KMS-11 (cell line): ENCODE measurements at regions not wholly inside any gene's neighbourhood (a gene's known extent, or its start where the extent isn't known, plus 50 kb on each side); places are given as distances from the start of the nearest gene placed in this dataset.
"Not testable (repeated sequence)": the region's sequence is repeated elsewhere in the genome, so short reads cannot be mapped to it uniquely, and the experiment has no call there.

Experiments used
- H2AFZ ChIP-seq: fragments of 200-600 bp; sonication (generic); 2 replicates; pipeline ENCODE4 v1.6.1; 2016; ENCODE audit warnings: antibody characterized with exemption, mixed run types, low read depth
- H3K27ac ChIP-seq: fragments of 200-600 bp; sonication (generic); 2 replicates; pipeline ENCODE4 v1.6.1; 2016; ENCODE audit warnings: mild to moderate bottlenecking, mixed run types
- H3K27me3 ChIP-seq: fragments of 200-600 bp; sonication (generic); 2 replicates; pipeline ENCODE4 v1.6.1; 2017; ENCODE audit warnings: mild to moderate bottlenecking, low read depth, mixed run types, moderate library complexity; ENCODE audit not compliant: insufficient read depth
- H3K36me3 ChIP-seq: fragments of 200-600 bp; sonication (generic); 2 replicates; pipeline ENCODE4 v1.6.1; 2017; ENCODE audit warnings: mild to moderate bottlenecking, mixed run types; ENCODE audit not compliant: insufficient read depth
- H3K4me1 ChIP-seq: fragments of 200-600 bp; sonication (generic); 2 replicates; pipeline ENCODE4 v1.6.1; 2016; ENCODE audit warnings: mild to moderate bottlenecking, low read depth, mixed run types; ENCODE audit not compliant: poor library complexity, severe bottlenecking
- H3K4me2 ChIP-seq: fragments of 200-600 bp; sonication (generic); 2 replicates; pipeline ENCODE4 v1.7.0; 2016; ENCODE audit warnings: mild to moderate bottlenecking, mixed run types
- H3K4me3 ChIP-seq: fragments of 200-600 bp; sonication (generic); IDR thresholded peaks from 2 replicates; pipeline ENCODE4 v1.6.1; 2017; ENCODE audit warnings: low read depth, low read length, mixed read lengths; ENCODE audit not compliant: insufficient read depth
- H3K79me2 ChIP-seq: fragments of 200-600 bp; sonication (generic); 2 replicates; pipeline ENCODE4 v1.6.1; 2016; ENCODE audit warnings: low read depth, mixed run types; ENCODE audit not compliant: insufficient read depth
- H3K9ac ChIP-seq: fragments of 200-600 bp; sonication (generic); 2 replicates; pipeline ENCODE4 v1.6.1; 2016; ENCODE audit warnings: mild to moderate bottlenecking, mixed run types
- H4K20me1 ChIP-seq: fragments of 200-600 bp; sonication (generic); 2 replicates; pipeline ENCODE4 v1.6.1; 2016; ENCODE audit warnings: mild to moderate bottlenecking, mixed run types; ENCODE audit not compliant: insufficient read depth
- TF ChIP-seq, protein P1 (sequence below): fragments of 200-600 bp; sonication (generic); conservative IDR thresholded peaks from 2 replicates; pipeline ENCODE4 v1.6.1; 2017; ENCODE audit warnings: low read depth, mild to moderate bottlenecking, antibody characterized with exemption, low read length, moderate library complexity, mixed read lengths

DNA sequence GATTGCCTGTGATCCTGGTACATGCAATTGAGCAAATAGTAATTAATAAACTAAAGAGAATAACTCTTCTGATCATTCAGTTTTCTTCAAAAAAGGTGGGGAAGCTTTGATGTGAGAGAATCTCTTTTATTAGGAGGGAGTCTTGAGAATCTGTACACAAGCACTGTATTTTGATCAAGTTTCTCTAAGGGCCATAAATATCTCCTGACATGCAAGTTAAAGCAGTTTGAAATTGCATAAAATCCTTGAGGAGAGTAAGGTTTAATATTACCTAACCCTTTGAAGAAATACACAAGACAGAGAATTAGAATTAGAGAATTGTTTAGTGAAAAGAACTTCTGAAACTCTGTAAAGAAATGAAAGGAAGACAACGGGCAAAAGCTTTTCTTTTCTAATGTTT, 326.9 kb downstream of the FAT4 start:
- H2AFZ ChIP-seq = no peak overlapping the region

DNA sequence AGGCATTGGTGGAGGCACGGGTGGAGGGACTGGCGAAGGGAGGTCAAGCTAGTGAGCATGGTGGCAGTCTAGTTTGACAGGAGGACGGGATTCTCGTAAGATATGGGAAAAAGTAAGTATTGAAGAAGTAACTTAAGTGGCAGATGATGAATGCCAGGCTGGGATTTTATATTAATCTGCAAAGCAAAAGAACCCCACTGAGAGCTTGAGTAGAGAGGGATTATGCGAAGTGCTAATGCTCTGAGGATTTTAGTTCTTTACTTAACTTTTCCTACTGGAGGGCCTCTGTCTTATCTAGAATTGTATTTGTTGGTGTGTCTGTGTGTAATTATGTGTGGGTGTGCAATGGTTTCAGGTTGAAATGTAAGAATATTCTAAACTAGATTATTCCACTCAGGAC, 327.9 kb downstream of the FAT4 start:
- TF ChIP-seq, protein P1, sequence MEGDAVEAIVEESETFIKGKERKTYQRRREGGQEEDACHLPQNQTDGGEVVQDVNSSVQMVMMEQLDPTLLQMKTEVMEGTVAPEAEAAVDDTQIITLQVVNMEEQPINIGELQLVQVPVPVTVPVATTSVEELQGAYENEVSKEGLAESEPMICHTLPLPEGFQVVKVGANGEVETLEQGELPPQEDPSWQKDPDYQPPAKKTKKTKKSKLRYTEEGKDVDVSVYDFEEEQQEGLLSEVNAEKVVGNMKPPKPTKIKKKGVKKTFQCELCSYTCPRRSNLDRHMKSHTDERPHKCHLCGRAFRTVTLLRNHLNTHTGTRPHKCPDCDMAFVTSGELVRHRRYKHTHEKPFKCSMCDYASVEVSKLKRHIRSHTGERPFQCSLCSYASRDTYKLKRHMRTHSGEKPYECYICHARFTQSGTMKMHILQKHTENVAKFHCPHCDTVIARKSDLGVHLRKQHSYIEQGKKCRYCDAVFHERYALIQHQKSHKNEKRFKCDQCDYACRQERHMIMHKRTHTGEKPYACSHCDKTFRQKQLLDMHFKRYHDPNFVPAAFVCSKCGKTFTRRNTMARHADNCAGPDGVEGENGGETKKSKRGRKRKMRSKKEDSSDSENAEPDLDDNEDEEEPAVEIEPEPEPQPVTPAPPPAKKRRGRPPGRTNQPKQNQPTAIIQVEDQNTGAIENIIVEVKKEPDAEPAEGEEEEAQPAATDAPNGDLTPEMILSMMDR = no peak
- Histone ChIP-seq H3K4me2 (no peak overlapping the region), H3K9ac (no peak overlapping the region), H3K36me3 (no peaks in the 10 kb centered on the region), H3K79me2 (no peaks in the 10 kb centered on the region), H3K27ac (no peak overlapping the region), H3K27me3 (no peaks in the 10 kb centered on the region), H4K20me1 (no peaks in the 10 kb centered on the region), H3K4me3 (no peak overlapping the region), H2AFZ (no peak overlapping the region), H3K4me1 (no peaks in the 10 kb centered on the region)

More for the DNA sequence above, 326.9 kb downstream of the FAT4 start:
- no peak overlapping the region for H3K4me2 ChIP-seq
- TF ChIP-seq, protein P1 = no peak
- H3K27me3 ChIP-seq = no peaks in the 10 kb centered on the region
- H3K27ac ChIP-seq = no peak overlapping the region
- no peak overlapping the region for H3K9ac ChIP-seq
- no peak overlapping the region for H3K4me3 ChIP-seq
- H3K79me2 ChIP-seq = no peaks in the 10 kb centered on the region
- no peaks in the 10 kb centered on the region for H4K20me1 ChIP-seq
- no peaks in the 10 kb centered on the region for H3K36me3 ChIP-seq
- no peaks in the 10 kb centered on the region for H3K4me1 ChIP-seq

DNA sequence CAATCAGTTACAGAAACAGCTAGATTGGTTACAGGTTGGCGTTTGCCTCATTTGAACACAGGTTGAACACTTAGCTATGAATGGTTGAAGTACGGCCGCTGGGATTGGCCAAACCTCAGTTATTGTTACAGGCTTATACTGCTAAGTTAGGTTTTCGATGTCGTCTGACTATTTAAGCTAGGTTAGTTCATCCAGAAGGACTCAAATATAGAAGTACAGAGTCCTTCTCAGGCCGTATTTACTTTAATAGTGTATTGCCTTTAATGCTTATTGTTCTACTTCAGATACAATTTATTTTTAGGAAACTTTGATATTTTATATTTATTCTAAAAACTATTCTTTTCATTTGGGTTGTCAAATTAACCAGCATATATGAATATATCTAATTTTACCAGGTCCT, 334.7 kb downstream of the FAT4 start:
- no peaks in the 10 kb centered on the region for H3K79me2 ChIP-seq
- TF ChIP-seq, protein P1 = no peak
- H3K27me3 ChIP-seq = no peaks in the 10 kb centered on the region
- H3K27ac ChIP-seq = no peak overlapping the region
- no peak overlapping the region for H3K9ac ChIP-seq
- H4K20me1 ChIP-seq = no peaks in the 10 kb centered on the region
- no peak overlapping the region for H2AFZ ChIP-seq
- H3K4me1 ChIP-seq = no peaks in the 10 kb centered on the region
- no peak overlapping the region for H3K4me2 ChIP-seq
- H3K4me3 ChIP-seq = no peak overlapping the region
- no peaks in the 10 kb centered on the region for H3K36me3 ChIP-seq

DNA sequence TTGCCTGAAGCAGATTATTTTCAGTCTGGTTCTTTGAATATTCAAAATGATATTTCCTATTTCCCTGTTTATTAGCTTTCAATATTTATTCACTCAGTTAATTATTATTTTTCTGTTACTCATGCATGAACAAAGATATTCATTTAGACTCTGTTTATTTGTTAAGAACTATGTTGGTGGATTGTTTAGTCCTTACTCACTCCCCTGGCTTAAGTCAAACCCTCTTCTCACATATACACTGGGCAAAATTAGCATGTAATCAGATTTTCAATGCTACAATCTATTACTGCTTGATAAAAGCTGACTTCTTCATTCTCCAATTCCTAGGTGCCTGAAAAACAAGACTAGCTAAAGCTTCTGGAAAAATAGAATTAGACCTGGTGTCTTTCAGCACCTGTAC, 335.8 kb downstream of the FAT4 start:
- H4K20me1 ChIP-seq = no peaks in the 10 kb centered on the region
- no peaks in the 10 kb centered on the region for H3K4me1 ChIP-seq
- H3K4me2 ChIP-seq = no peak overlapping the region
- no peak overlapping the region for H3K9ac ChIP-seq
- H2AFZ ChIP-seq = no peak overlapping the region
- no peaks in the 10 kb centered on the region for H3K79me2 ChIP-seq
- H3K27ac ChIP-seq = no peak overlapping the region
- no peaks in the 10 kb centered on the region for H3K27me3 ChIP-seq
- TF ChIP-seq, protein P1 = no peak
- no peaks in the 10 kb centered on the region for H3K36me3 ChIP-seq
- H3K4me3 ChIP-seq = no peak overlapping the region

DNA sequence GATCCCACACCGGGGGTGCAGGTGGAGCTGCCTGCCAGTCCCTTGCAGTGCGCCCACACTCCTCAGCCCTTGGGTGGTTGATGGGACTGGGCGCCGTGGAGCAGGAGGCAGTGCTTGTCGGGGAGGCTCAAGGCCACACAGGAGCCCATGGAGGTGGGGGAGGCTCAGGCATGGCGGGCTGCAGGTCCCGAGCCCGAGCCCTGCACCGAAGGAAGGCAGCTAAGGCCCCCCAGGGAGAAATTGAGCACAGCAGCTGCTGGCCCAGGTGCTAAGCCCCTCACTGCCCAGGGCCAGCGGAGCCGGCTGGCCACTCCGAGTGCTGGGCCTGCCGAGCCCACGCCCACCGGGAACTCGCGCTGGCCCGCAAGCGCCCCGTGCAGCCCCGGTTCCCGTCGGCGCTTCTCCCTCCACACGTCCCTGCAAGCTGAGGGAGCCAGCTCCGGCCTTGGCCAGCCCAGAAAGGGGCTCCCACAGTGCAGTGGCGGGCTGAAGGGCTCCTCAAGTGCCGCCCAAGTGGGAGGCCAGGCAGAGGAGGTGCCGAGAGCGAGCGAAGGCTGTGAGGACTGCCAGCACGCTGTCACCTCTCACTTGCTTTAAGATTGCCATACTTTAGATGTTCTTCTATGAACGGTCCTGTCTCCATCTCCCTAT, 337.1 kb downstream of the FAT4 start:
- not testable (repeated sequence) for H3K4me2 ChIP-seq, H2AFZ ChIP-seq, H3K79me2 ChIP-seq

More for the DNA sequence above, 337.1 kb downstream of the FAT4 start:
- H3K9ac ChIP-seq, H3K27ac ChIP-seq, H3K4me3 ChIP-seq, H3K4me1 ChIP-seq, H4K20me1 ChIP-seq, H3K27me3 ChIP-seq, H3K36me3 ChIP-seq: not testable (repeated sequence)
